PFSK-1 (cell line): ENCODE measurements at regions not wholly inside any gene's neighbourhood (a gene's known extent, or its start where the extent isn't known, plus 50 kb on each side); places are given as distances from the start of the nearest gene placed in this dataset.

ENCODE experiments used
- FOXP2 ChIP-seq: optimal IDR thresholded peaks from 2 replicates; pipeline ENCODE3; 2011; ENCODE audit warnings: borderline replicate concordance, control low read depth, inconsistent platforms; ENCODE audit not compliant: insufficient read depth; ENCODE audit errors: extremely low read length, extremely low read depth
- POLR2AphosphoS5 ChIP-seq: IDR thresholded peaks from 2 replicates; pipeline ENCODE4 v1.6.1; 2012; ENCODE audit warnings: low read depth, mild to moderate bottlenecking, control low read depth, low read length, moderate library complexity
- SIN3A ChIP-seq: IDR thresholded peaks from 2 replicates; pipeline ENCODE4 v1.6.1; 2012; ENCODE audit warnings: mild to moderate bottlenecking, low read length, moderate library complexity, borderline replicate concordance; ENCODE audit not compliant: insufficient read depth
- TAF1 ChIP-seq: IDR thresholded peaks from 2 replicates; pipeline ENCODE4 v1.6.1; 2012; ENCODE audit warnings: low read length, control low read depth, borderline replicate concordance; ENCODE audit not compliant: insufficient read depth
- TF ChIP-seq, protein P1 (sequence below), 2 experiments: IDR thresholded peaks; 2 replicates each; pipeline versions ENCODE4 v1.6.1 to v1.8.0; 2011 to 2012; ENCODE audit warnings: low read depth in 2 of 2, low read length in 2 of 2, control low read depth in 1 of 2, inconsistent platforms in 1 of 2, mild to moderate bottlenecking in 1 of 2, moderate library complexity in 1 of 2; ENCODE audit not compliant: insufficient read depth in 1 of 2

- TF ChIP-seq TAF1 = no peak
- TF ChIP-seq SIN3A = no peak
- TF ChIP-seq, protein P1, sequence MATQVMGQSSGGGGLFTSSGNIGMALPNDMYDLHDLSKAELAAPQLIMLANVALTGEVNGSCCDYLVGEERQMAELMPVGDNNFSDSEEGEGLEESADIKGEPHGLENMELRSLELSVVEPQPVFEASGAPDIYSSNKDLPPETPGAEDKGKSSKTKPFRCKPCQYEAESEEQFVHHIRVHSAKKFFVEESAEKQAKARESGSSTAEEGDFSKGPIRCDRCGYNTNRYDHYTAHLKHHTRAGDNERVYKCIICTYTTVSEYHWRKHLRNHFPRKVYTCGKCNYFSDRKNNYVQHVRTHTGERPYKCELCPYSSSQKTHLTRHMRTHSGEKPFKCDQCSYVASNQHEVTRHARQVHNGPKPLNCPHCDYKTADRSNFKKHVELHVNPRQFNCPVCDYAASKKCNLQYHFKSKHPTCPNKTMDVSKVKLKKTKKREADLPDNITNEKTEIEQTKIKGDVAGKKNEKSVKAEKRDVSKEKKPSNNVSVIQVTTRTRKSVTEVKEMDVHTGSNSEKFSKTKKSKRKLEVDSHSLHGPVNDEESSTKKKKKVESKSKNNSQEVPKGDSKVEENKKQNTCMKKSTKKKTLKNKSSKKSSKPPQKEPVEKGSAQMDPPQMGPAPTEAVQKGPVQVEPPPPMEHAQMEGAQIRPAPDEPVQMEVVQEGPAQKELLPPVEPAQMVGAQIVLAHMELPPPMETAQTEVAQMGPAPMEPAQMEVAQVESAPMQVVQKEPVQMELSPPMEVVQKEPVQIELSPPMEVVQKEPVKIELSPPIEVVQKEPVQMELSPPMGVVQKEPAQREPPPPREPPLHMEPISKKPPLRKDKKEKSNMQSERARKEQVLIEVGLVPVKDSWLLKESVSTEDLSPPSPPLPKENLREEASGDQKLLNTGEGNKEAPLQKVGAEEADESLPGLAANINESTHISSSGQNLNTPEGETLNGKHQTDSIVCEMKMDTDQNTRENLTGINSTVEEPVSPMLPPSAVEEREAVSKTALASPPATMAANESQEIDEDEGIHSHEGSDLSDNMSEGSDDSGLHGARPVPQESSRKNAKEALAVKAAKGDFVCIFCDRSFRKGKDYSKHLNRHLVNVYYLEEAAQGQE (IDR thresholded peaks at IDR 0.05; ENCODE audit: insufficient read depth in 1 of 2, low read depth in 2 of 2, low read length in 2 of 2) = no peak
- no peak for TF ChIP-seq POLR2AphosphoS5
- no peak for TF ChIP-seq FOXP2
Measured at GRCh38 chr13:65932587-65933239, 1297.4 kb downstream of the PCDH9 start.

GRCh38 chr13:65932013-65932412 lies 1298.1 kb downstream of the PCDH9 start:
- TF ChIP-seq POLR2AphosphoS5 (no peak), FOXP2 (no peak), TAF1 (no peak), SIN3A (no peak)
- TF ChIP-seq, protein P1 (IDR thresholded peaks at IDR 0.05; ENCODE audit: insufficient read depth in 1 of 2, low read depth in 2 of 2, low read length in 2 of 2) = no peak

- TF ChIP-seq, protein P1 (IDR thresholded peaks at IDR 0.05; ENCODE audit: insufficient read depth in 1 of 2, low read depth in 2 of 2, low read length in 2 of 2) = no peak
- TF ChIP-seq SIN3A (no peak), FOXP2 (no peak), POLR2AphosphoS5 (no peak), TAF1 (no peak)
Measured at GRCh38 chr13:65929436-65929835, 1300.7 kb downstream of the PCDH9 start.

- TF ChIP-seq, protein P1 (IDR thresholded peaks at IDR 0.05; ENCODE audit: insufficient read depth in 1 of 2, low read depth in 2 of 2, low read length in 2 of 2) = no peak
- no peak for TF ChIP-seq FOXP2
Measured at GRCh38 chr13:65926750-65927171, 1303.4 kb downstream of the PCDH9 start.

DNA sequence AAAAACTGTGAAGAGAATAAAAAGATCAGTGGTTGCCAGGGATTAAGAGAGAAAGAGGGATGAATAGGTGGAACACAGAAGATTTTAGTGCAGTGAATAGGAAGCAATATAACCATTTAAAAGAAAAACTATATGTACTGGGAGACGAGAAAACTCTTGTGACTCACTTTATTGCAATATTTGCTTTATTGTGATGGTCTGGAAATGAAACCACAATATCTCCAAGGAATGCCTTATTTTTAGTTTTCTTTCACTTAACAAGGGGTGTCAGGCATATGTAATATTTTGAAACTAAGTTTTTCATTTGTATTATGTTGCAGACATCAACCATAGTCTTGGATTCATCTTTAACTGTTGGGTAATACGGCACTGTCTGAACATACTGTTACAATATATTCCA lies 1308.2 kb downstream of the PCDH9 start:
- no peak for TF ChIP-seq FOXP2
- TF ChIP-seq, protein P1 (IDR thresholded peaks at IDR 0.05; ENCODE audit: insufficient read depth in 1 of 2, low read depth in 2 of 2, low read length in 2 of 2) = no peak
- no peak for TF ChIP-seq POLR2AphosphoS5
- TF ChIP-seq TAF1 = no peak
- TF ChIP-seq SIN3A = no peak
